HCEC 1CT (cell line): ENCODE measurements at regions not wholly inside any gene's neighbourhood (a gene's known extent, or its start where the extent isn't known, plus 50 kb on each side); places are given as distances from the start of the nearest gene placed in this dataset.

Source experiments
- DNase-seq: peaks from one replicate; pipeline ENCODE4 v3.0.0-alpha.2; 2017

DNA sequence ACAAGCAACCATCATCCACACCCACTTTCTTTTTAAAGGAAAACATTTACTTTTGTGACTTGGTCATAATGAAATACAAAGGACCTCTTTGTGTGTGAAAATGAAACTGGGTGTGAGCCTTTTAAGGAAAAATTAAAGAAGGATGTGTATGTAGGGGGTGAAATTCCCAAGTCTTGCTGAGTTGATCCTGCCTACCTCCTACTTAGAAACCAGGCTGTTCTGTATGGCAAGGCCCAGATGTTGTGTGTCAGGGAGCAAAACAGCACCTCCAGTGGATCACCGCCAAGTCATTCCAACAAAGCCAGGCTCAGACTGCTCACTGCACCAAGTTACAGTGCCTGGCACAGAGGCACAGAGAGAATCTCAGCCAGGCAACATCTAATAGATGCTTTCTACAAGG is 198.5 kb upstream of the FBN2 start:
- no peak for DNase-seq

DNA sequence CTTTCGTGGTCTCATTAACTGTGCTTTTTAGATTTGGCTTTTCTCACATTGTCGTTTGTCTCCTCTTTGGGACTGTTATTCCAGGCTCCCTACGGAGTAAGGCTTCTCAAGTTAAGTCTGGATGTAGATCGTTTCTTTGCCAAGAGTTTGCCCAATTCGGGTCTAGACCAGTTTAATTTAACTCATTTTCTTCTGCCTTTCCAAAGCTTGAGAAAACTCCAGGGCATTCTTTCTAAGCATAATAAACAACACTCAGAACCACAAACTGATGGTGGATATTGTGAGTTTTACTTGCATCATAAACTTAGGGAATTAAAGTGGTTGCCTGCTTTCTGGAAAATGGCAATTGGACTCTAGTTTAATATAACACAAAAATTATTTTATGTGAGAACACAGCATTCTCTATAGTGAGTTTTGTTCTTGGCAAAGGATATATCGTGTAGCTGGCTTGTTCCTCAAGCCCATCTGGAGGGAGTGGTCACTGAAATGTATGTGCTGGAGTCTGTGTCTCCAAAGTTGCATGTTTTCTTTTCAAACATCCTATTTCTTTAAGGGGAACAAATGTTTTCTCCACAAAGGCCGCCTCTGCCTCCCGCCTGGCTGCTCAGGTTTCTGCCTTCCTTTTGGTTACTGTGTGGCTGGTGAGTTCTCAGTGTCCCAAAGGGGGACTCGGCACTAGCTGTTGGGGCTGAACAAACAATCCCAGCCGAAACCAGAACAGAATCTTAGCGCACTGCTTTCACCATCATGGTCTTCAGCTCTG is 211.3 kb upstream of the FBN2 start:
- DNase-seq: no peak

DNA sequence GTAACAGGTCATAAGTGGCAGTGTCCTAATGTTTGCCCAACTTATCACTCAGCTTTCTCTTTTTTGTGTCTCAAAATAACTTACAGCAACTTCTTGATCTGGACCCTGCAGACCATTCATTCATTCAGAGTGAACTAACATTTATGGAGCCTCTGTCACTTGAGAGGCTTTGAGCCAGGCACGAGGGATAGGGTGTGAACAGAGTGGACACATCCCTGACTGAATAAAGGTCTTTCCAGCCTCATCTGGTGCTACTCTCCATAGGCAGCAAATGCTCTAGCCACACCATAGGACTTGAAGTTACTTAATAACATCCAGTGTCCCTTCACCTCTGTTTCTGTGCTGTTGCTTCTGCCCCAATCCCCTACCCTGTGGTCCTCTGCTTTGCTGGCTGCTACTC is 212.1 kb upstream of the FBN2 start:
- DNase-seq: no peak

DNA sequence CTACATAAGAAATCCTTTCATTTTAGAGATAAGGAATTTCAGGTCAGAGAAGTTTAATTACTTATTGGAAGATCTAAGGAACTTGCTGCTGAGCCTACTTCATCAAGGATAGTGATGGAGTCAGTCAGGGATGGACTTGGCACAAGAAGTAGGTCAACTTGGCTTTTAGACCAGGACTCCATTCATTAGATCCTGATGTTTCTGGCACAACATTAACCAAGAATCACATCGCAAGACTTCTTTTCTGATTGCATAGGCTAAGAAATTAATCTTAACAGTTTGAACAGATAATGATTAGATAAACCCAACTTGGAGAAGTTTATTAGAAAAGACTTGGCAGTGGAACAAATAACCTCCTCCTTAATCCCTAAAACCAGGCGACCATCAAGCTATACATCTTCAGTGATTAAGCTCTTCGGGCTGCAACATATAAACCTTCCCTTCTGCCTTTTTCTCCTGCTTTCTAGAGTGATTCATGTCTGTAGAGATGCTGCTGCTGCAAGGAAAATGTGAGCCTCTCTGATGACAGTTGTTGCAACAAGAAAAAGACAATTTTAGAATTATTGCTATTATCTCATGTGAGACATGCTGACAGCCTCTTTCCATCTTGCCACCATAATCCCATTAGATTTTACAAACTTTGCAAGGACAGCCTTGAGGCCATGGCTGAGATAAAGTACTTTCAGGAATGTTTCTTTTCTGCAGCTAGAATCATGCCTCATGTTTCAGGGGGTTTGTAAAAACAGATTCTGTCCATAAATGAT is 207.9 kb upstream of the SLC27A6 start:
- no peak for DNase-seq

DNA sequence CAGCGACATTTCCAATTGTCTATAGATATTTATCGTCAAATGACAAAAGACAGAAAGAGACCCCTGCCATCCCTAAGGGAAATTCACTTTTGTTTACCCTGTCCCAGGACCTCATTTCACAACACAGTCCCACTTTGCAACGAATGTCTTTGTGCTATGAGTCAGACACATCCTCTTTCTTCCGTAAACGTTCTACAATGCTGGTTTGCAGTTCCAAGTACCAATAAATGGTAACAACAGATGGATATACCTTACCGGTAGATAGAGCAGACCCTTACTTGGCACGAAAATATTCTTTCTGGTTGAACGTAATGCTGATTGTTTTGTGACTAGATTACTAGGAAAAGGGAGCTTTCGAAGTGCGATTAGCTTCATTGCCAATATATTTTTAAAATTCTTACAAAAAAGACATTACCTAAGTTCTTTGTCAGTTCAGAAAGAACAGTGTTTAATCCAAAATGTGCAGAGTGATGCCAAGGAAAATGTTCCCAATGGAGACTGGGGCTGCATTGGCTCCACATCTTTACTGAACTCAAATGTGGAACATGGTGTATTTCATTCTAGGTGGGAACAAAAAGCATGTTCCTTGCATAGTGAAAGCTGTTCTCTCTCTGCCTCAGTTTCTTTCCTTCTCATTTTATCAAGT is 202.5 kb upstream of the SLC27A6 start:
- no peak for DNase-seq

DNA sequence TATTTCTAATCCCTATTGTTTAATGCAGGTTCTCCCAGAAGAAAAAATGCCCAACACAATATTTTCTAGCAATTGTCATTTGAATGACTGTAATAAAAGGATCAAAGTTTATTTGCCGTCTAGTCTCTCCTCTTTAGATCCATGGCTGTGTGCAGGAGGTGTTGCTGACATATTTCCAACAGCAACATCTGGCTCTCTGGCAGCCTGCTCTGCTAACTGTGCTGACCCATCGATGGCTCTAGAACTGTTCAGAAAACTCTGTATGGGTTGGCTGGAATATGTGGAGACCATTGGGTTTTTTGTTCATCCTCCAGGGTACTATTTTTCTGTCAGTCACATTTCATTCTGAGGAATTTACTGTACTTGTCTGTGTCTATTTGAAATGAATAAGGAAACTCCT is 202.0 kb upstream of the SLC27A6 start:
- no peak for DNase-seq

DNA sequence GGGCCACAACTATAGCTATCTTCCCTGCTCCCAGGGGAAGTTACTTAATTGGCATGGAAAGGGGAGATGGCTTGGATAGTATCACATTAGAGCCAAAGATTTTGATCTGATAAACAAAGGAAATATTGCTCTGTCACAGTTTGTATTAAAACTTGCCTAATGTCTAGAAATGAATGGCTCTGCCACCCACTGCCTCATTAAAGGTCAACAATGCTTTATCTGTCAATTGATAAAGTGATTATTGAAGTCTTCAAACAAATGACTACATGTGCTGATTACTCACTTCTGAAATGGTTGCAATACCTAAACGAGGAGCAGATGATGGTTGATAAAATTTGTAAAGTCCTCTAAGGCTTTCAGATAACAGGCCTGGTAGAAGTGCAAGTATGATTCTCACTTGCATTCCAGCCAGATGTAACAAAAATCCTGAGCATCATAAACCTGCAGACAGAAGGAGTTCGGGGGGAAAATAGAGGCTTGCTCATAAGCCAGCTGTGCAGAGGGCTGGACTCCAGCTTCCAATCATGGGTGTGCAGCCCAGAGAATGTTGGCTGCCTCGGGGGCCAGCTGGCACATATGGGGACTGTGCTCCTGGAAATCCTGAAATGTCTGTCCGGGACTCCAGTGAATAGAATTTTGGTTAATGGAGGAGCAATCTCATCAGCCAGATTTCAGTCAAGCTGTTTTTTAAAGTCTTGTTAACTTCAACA is 200.5 kb upstream of the SLC27A6 start:
- no peak for DNase-seq

DNA sequence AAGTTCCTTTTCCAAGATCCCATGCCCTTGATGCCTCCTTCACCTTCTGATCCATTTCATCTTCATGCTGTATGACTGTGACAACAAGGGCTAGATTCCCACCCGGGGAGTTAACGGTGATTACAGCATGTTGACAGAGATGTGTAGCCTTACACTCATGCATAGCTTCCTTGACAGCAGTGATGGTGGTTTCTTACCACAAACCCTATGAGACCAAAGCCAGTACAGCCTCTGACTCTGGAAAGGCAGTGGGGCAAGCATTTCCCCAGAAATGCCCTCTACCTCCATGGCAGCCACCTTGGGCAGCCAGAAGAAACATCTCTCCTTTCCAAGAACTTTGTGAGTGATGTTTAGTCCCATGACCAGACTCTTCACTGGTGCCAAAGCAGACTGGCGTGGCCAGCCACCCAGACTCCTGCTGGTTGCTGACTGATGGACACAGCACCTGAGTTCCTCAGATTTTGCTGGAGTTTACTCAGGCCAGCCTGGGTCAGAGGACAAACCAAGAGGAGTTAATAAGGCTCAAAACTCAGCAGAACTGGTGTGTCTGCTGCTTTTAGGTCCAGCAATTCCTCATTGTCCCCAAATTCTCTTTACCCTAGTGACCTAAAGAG is 199.7 kb upstream of the SLC27A6 start:
- DNase-seq: no peak

DNA sequence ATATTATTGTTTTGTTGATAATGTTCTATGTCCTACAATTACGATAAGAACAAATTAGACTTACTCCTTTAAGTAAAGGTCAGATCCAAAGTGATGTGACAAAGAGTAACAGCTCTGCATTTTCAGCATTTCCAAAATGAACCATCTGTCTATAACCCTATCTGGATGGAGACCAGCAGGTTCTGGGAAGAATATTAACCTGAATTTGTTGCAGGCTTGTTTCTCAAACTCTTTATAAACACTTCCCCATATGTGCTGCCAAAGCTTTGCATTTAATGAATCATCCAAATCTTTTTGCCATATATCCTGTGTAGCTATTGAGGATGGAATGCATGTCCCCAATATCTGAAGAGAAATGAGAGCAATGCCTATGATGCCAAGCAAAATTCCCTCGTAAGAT is 198.9 kb upstream of the SLC27A6 start:
- no peak for DNase-seq

DNA sequence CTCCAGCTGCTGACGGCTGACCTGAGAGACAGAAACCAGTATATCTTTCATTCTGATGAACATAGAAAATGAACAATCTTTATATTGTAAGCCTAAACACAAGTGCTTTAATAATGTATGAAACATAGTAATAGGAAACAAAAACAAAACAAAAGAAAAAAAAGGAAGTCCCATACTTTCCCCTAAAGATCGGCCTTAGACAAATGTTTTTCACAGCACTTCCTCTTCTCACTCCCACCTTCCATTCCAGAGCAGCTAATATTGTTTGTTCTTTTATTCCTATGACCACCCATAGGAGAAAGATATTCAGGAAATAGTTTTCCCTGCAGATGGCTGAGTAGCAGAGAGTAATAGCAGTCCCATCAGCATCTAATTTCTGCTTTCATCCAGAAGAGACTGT is 194.4 kb upstream of the SLC27A6 start:
- DNase-seq: no peak

DNA sequence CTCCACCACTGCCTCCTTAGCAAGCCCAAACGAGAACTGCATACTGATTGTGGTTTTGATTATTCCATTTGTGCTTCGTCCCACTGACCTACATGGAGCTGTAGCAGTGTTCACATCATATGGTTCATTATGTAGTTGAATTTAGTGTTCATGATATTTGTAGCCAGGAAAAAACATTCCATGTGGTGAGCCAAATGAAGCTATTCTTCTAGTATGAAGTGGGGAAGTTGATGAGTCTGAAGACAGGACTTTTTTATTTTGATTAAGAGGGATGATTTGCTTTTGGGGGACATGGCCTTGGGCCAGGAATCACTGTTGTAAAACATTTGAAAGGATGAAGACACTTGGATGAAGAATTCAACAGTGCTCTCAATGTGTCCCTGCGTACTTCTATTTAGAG is 192.9 kb upstream of the SLC27A6 start:
- no peak for DNase-seq

DNA sequence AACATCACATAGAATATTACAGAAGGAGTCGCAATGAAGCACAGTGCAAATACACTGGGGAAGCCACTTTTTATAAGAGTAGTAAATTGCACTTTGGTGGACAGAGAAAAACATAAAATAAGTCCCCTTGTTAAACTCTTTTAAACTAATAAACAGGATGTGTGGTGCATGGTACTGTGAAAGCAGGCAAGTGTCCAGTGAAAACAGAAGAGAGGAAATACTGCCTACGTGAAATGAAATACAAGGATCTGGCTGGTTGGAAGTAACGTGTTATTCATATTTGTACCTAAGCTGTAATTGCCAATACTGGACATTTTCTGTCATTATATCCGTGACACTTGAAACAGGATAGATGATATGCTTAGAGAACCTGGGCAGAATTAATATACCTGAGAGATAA is 191.9 kb upstream of the SLC27A6 start:
- DNase-seq: no peak

DNA sequence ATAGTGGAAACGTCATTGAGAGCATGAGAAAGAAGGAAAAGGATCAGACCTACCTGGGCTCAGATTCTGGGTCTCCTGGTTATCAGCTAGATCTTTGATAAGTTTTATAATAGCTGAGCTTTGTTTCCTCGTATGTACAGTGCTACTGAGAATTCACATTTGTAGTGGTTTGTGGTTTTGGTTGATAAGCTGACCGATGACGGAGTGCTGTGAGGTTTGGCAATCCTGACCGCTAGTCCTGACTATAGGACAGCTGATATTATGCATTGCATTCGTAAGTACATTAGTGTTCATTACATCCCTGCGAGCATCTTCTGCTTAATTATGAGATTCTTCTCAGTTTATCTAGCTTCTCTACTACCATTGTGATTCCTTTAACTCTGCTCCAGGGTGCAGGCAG is 190.7 kb upstream of the SLC27A6 start:
- DNase-seq: no peak

DNA sequence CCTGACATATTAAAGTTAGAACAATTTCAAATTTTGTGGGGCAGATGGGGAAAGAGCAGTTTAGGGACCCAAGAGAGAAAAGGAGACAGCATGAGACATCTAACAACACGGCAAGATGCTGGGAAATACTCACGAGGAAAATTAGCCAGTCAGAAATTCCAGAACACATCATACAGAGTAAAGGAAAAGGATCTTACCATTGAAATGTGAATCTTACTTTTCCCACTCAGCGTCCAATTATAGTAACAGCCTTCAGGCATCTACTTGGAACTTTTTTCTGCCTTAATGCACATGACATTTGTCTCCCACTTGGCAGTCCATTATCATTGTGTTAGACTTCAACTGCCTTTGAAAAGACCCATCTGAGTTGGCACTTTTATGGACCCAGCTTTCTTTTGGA is 189.7 kb upstream of the SLC27A6 start:
- no peak for DNase-seq

DNA sequence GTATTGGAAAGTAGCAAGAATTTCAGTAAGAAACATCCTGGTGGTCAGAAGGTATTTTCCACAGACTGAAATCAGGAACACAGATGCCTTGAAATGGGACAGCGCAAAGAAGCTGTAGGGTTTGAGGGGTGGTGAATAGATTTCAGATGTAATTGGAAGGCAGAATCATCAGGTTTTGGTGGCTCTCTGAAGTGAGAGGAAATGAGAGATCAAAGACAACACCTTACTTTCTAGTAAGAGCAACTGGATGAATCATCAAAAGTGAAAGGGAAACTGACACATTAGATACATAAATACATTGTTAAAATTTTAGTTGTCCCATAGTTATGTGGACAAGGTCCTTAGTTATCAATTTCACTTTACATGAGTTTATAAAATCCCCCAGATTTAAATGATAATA is 188.2 kb upstream of the SLC27A6 start:
- no peak for DNase-seq

DNA sequence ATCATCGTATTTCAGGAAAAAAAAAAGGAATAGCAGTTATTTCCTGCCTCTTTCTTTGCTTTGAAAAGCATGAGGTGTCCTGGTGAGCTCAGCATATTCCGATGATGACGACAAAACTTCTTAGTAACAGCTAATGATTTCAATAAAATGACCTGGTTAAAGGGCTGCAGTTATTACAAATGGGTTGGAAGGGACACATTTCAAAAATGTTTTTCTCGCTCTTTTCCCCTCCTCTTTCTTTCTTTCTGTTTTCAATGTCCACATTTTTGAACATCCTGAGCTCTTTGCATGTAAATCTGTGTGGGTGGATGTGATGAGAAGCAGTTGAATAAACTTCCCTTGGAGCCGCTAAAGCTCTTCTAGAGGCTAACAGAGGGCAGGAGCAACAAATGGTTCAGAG is 186.8 kb upstream of the SLC27A6 start:
- no peak for DNase-seq

DNA sequence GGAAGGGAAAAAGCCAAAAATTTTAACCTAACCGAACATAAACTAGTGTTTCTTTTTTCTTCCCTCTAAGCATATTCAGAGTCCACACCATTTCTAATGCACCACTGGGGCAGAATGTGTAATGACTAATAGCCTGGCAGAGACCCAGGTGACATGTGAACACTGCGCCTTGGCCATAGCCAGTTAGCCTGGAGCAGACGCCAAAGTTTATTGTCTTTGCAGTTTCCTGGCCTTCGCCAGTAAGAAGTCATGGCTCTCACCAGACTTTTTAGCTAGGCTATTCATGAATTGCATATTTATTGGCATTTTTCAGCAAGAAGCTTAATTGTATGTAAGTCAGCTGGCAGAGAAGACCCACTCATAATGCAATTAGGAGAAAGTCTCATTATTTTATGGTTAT is 182.8 kb upstream of the SLC27A6 start:
- peak; percentile 78 for DNase-seq

DNA sequence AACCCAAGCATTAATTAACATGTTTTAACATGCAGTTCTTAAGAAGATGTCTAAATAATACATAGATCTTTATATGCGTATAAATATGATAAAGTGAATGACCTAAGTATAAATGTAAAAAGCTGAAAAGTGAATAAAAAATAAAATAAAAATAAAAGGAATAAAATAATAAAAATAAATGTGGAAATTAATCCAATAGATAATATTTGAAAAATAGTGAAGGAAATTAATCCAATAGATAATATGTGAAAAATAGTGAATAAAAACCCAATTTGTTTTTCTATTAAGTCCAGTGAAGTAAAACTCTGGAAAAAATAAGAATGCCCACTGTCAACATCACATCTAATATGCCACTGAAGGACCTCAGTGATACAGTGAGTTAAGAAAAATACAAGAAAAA is 180.6 kb upstream of the SLC27A6 start:
- no peak for DNase-seq

DNA sequence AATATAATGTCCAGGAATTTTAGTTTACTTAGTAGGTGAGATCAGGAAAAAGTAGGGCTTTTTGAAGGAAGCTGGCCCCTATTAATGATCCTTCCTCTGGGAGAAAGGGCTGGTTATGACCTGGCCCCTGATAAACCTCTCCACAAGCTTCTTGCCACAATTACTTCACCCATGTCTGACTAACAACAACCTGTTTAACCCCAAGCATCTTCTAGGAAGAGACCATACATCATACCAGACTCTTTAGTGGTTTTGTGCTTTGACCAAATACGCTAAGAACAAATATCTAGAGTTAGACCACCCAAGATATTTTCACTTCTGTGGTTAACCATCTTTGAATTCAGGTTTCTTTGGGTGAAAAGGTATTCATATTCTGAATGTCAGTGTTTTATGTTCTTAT is 174.0 kb upstream of the SLC27A6 start:
- no peak for DNase-seq

DNA sequence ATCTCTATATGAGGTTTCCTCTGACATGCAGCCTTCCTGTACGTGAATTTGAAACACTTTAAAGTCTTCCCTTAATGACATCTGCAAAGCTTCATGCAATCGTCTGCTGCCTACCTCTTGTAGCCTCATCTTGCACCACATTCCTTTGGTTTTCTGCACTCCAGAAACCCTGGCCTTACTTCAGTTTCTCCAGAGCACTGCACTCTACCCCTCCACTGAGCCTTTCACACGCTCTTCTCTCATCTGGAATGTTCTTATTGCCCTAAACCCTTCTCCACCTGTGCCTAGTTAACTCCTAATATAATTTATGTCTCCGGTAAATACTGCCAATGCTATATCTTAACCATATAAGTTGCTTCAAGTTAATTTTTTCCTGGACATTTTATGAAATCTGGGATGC is 168.8 kb upstream of the SLC27A6 start:
- no peak for DNase-seq

DNA sequence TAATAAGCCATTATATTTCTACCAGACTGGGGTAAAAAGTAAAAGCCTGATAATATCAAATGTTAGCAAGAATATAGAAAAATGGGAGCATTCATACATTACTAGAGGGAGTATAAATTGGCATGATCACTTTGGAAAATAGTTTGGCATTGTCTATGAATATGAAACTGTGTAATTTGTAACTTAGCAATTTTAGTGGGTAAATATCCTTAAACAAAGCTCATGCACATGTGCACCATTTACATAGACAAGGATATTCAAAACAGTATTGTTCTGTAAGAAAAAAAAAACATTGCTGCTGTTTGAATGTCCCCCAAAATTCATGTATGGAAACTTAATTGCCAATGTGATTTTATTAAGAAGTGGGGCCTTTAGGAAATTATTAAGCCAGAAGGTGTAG is 166.4 kb upstream of the SLC27A6 start:
- DNase-seq: no peak

DNA sequence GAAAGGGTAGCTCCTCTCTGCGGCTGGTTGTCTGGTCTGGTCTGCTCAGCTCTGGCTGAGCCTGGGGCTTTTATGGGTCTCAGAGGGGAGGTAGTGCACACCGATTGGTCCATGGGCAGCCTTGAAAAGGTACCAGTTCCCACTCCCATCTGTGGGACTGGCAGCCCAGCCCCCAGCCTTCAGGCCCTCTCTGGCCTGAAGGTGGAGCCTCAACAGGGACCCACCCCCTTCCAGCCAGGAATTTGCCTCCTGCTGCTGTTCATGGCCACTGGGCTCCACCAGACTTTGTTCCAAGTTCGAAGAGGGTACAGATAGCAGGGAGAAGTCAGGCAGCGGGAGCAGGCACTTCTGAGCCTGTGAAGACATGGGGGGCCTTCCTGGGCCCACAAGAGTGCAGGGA is 165.3 kb upstream of the SLC27A6 start:
- no peak for DNase-seq

DNA sequence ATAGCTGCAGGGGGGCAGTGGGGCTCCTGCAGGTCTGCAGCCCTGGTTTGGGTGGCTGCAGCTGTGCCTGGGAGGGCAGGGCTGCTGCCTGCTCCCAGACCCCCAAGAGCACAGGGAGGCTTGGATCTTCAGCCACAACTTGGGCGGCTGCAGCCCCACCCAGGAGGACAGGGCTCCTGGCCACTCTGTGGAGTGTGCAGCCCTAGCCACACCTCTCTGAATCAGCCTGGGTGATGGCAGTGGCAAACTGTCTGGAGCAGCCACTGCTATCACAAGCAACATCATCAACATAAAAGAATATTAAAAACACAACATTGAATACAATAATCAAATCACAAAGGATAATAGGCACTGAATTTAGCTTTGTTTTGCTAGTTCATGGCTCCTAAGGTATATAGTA is 164.9 kb upstream of the SLC27A6 start:
- no peak for DNase-seq
